HEK293 (cell line): ENCODE measurements at regions not wholly inside any gene's neighbourhood (a gene's known extent, or its start where the extent isn't known, plus 50 kb on each side); places are given as distances from the start of the nearest gene placed in this dataset.
"Not testable (repeated sequence)": the region's sequence is repeated elsewhere in the genome, so short reads cannot be mapped to it uniquely, and the experiment has no call there.

Experiments used
- CTCF ChIA-PET: fragments of 350-600 bp; formaldehyde crosslinking; extraction: SDS; loops from one replicate; lab custom pipeline; 2021; ENCODE audit warnings: antibody characterized with exemption; lab: Yijun Ruan, JAX
- POLR2A ChIA-PET: fragments of 300-600 bp; formaldehyde crosslinking; extraction: SDS; loops from one replicate; lab custom pipeline; 2020; ENCODE audit warnings: antibody characterized with exemption, inconsistent platforms; lab: Yijun Ruan, JAX
- H3K27ac ChIP-seq: fragments of 200-500 bp; sonication (Bioruptor generic); 2 replicates; pipeline ENCODE4 v1.5.1; 2014; ENCODE audit warnings: low read depth, low read length, control low read depth, inconsistent platforms; ENCODE audit errors: extremely low read depth
- H3K36me3 ChIP-seq, 2 experiments: fragments of 200-500 bp in 1 of 2; sonication (Bioruptor generic) in 1 of 2; 1 replicate in 1 of 2; 2 replicates in 1 of 2; pipeline ENCODE4 v1.5.1; 2014 to 2017; ENCODE audit warnings: inconsistent platforms in 2 of 2, low read length in 2 of 2; ENCODE audit not compliant: control insufficient read depth in 2 of 2, insufficient read depth in 1 of 2
- H3K4me1 ChIP-seq: fragments of 200-500 bp; sonication (Bioruptor generic); 2 replicates; pipeline ENCODE4 v1.5.1; 2014; ENCODE audit warnings: mild to moderate bottlenecking, low read length, inconsistent platforms; ENCODE audit not compliant: control insufficient read depth, insufficient read depth
- H3K4me3 ChIP-seq: 2 replicates; pipeline ENCODE4 v1.5.1; 2011; ENCODE audit warnings: low read depth, mild to moderate bottlenecking, control low read depth, low read length, moderate library complexity
- H3K9me3 ChIP-seq: fragments of 200-500 bp; sonication (Bioruptor generic); 2 replicates; pipeline ENCODE4 v1.5.1; 2014; ENCODE audit warnings: low read depth, low read length, inconsistent platforms; ENCODE audit not compliant: control insufficient read depth, insufficient read depth
- KLF17 ChIP-seq: fragments of 450-650 bp; formaldehyde crosslinking; IDR thresholded peaks from 2 replicates; pipeline ENCODE4 v1.5.1; 2016; ENCODE audit warnings: missing biosample characterization, missing genetic modification characterization
- ZNF146 ChIP-seq: fragments of 450-650 bp; formaldehyde crosslinking; IDR thresholded peaks from 2 replicates; pipeline ENCODE4 v1.5.1; 2016; ENCODE audit warnings: missing biosample characterization, missing genetic modification characterization
- ZNF280D ChIP-seq: fragments of 450-650 bp; formaldehyde crosslinking; IDR thresholded peaks from 2 replicates; pipeline ENCODE4 v1.5.1; 2016; ENCODE audit warnings: missing biosample characterization, missing genetic modification characterization
- ZNF354C ChIP-seq: fragments of 450-650 bp; formaldehyde crosslinking; IDR thresholded peaks from 2 replicates; pipeline ENCODE4 v1.5.1; 2016; ENCODE audit warnings: missing biosample characterization, missing genetic modification characterization, low read depth, borderline replicate concordance
- ZNF530 ChIP-seq: fragments of 450-650 bp; formaldehyde crosslinking; IDR thresholded peaks from 2 replicates; pipeline ENCODE4 v1.5.1; 2016; ENCODE audit warnings: low read depth, missing biosample characterization, missing genetic modification characterization
- ZNF600 ChIP-seq: fragments of 450-650 bp; formaldehyde crosslinking; IDR thresholded peaks from 2 replicates; pipeline ENCODE4 v1.5.1; 2016; ENCODE audit warnings: missing biosample characterization, missing genetic modification characterization
- ZNF626 ChIP-seq: fragments of 450-650 bp; sonication (Bioruptor Pico); formaldehyde crosslinking; IDR thresholded peaks from 2 replicates; pipeline ENCODE4 v1.5.1; 2018; ENCODE audit warnings: missing biosample characterization, missing genetic modification characterization, inconsistent platforms
- ZNF791 ChIP-seq: fragments of 450-650 bp; formaldehyde crosslinking; IDR thresholded peaks from 2 replicates; pipeline ENCODE4 v1.5.1; 2016; ENCODE audit warnings: missing biosample characterization, missing genetic modification characterization
- TF ChIP-seq, protein P1 (sequence below): fragments of 450-650 bp; formaldehyde crosslinking; IDR thresholded peaks from 2 replicates; pipeline ENCODE4 v1.5.1; 2016; ENCODE audit warnings: missing biosample characterization, missing genetic modification characterization, borderline replicate concordance
- TF ChIP-seq, protein P2 (sequence below): fragments of 450-650 bp; formaldehyde crosslinking; IDR thresholded peaks from 2 replicates; pipeline ENCODE4 v1.5.1; 2016; ENCODE audit warnings: missing biosample characterization, missing genetic modification characterization
- TF ChIP-seq, protein P3 (sequence below): fragments of 450-650 bp; formaldehyde crosslinking; IDR thresholded peaks from 2 replicates; pipeline ENCODE4 v1.5.1; 2016; ENCODE audit warnings: missing biosample characterization, missing genetic modification characterization
- TF ChIP-seq, protein P4 (sequence below): fragments of 450-650 bp; formaldehyde crosslinking; conservative IDR thresholded peaks from 2 replicates; pipeline ENCODE4 v1.5.1; 2016; ENCODE audit warnings: low read depth, missing biosample characterization, missing genetic modification characterization

- TF ChIP-seq, protein P1, sequence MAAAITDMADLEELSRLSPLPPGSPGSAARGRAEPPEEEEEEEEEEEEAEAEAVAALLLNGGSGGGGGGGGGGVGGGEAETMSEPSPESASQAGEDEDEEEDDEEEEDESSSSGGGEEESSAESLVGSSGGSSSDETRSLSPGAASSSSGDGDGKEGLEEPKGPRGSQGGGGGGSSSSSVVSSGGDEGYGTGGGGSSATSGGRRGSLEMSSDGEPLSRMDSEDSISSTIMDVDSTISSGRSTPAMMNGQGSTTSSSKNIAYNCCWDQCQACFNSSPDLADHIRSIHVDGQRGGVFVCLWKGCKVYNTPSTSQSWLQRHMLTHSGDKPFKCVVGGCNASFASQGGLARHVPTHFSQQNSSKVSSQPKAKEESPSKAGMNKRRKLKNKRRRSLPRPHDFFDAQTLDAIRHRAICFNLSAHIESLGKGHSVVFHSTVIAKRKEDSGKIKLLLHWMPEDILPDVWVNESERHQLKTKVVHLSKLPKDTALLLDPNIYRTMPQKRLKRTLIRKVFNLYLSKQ (tag by site-specific recombination) = no peak
- TF ChIP-seq, protein P2, sequence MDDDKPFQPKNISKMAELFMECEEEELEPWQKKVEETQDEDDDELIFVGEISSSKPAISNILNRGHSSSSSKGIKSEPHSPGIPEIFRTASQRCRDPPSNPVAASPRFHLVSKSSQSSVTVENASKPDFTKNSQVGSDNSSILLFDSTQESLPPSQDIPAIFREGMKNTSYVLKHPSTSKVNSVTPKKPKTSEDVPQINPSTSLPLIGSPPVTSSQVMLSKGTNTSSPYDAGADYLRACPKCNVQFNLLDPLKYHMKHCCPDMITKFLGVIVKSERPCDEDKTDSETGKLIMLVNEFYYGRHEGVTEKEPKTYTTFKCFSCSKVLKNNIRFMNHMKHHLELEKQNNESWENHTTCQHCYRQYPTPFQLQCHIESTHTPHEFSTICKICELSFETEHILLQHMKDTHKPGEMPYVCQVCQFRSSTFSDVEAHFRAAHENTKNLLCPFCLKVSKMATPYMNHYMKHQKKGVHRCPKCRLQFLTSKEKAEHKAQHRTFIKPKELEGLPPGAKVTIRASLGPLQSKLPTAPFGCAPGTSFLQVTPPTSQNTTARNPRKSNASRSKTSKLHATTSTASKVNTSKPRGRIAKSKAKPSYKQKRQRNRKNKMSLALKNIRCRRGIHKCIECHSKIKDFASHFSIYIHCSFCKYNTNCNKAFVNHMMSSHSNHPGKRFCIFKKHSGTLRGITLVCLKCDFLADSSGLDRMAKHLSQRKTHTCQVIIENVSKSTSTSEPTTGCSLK (tag by site-specific recombination) = no peak
Measured at GRCh38 chr5:99349787-99350186, 421.0 kb upstream of the CHD1 start (continued).

DNA sequence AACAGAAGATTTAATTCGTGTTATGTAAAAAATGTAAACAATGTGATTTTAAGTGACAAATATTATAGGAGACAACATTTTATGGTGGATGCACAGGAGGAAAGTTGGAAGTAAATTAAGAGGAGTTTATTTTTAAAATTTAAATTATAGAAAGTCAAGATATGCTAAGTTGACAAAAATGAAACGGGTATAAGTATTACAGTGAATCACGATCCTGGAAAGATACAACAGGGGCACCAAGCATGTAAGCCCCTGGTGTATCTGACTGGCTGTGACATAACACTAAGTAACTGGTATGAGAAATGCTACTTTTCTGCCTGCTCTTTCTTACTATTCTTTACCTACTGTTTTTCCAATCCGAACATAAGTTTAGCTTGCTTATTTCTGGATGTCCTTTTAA, 419.8 kb upstream of the CHD1 start:
- POLR2A ChIA-PET = no interaction called here
- no peaks in the 10 kb centered on the region for H3K9me3 ChIP-seq
- CTCF ChIA-PET = no interaction called here
- H3K4me1 ChIP-seq = no peaks in the 10 kb centered on the region
- no peak overlapping the region for H3K4me3 ChIP-seq
- TF ChIP-seq ZNF354C (tag by site-specific recombination) (no peak), ZNF791 (tag by site-specific recombination) (no peak), ZNF600 (tag by site-specific recombination) (no peak)
- TF ChIP-seq, protein P3, sequence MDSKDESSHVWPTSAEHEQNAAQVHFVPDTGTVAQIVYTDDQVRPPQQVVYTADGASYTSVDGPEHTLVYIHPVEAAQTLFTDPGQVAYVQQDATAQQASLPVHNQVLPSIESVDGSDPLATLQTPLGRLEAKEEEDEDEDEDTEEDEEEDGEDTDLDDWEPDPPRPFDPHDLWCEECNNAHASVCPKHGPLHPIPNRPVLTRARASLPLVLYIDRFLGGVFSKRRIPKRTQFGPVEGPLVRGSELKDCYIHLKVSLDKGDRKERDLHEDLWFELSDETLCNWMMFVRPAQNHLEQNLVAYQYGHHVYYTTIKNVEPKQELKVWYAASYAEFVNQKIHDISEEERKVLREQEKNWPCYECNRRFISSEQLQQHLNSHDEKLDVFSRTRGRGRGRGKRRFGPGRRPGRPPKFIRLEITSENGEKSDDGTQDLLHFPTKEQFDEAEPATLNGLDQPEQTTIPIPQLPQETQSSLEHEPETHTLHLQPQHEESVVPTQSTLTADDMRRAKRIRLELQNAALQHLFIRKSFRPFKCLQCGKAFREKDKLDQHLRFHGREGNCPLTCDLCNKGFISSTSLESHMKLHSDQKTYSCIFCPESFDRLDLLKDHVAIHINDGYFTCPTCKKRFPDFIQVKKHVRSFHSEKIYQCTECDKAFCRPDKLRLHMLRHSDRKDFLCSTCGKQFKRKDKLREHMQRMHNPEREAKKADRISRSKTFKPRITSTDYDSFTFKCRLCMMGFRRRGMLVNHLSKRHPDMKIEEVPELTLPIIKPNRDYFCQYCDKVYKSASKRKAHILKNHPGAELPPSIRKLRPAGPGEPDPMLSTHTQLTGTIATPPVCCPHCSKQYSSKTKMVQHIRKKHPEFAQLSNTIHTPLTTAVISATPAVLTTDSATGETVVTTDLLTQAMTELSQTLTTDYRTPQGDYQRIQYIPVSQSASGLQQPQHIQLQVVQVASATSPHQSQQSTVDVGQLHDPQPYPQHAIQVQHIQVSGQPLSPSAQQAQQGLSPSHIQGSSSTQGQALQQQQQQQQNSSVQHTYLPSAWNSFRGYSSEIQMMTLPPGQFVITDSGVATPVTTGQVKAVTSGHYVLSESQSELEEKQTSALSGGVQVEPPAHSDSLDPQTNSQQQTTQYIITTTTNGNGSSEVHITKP (tag by site-specific recombination) = no peak
- no peaks in the 10 kb centered on the region for H3K36me3 ChIP-seq
- no peak overlapping the region for H3K27ac ChIP-seq

- H3K27ac ChIP-seq, CTCF ChIA-PET, H3K4me3 ChIP-seq, H3K36me3 ChIP-seq, H3K4me1 ChIP-seq, H3K9me3 ChIP-seq, POLR2A ChIA-PET: not testable (repeated sequence)
- peak; percentile 62; the same call in 1 of the 2 replicates for TF ChIP-seq ZNF280D (tag by site-specific recombination)
- peak; percentile 88 for TF ChIP-seq ZNF146 (tag by site-specific recombination)
Measured at GRCh38 chr5:99339758-99340157, 411.0 kb upstream of the CHD1 start.

DNA sequence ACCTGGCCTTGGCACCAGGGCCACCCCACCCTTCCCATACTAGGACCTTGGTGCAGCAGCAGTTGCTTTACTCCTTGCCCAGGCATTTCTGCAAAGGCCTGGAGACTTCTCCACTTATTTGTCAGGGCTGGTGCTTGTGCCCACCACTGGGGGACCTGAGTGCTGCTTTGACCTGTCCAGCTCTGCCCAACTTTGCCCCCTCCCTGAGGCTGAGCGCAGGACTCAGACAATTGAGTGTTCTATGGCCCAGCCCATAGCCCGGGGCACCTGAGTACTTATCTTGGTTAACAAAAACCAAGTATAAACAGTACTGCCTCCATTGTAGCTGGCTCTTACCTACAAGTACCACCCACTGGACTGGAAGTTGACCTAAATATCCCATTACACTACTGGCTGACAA, 406.1 kb upstream of the CHD1 start:
- no peak overlapping the region for H3K4me3 ChIP-seq
- ChIA-PET POLR2A (no interaction called here), CTCF (no interaction called here)
- no peaks in the 10 kb centered on the region for H3K9me3 ChIP-seq
- H3K27ac ChIP-seq = no peak overlapping the region
- no peaks in the 10 kb centered on the region for H3K36me3 ChIP-seq
- no peaks in the 10 kb centered on the region for H3K4me1 ChIP-seq
- TF ChIP-seq, protein P4, sequence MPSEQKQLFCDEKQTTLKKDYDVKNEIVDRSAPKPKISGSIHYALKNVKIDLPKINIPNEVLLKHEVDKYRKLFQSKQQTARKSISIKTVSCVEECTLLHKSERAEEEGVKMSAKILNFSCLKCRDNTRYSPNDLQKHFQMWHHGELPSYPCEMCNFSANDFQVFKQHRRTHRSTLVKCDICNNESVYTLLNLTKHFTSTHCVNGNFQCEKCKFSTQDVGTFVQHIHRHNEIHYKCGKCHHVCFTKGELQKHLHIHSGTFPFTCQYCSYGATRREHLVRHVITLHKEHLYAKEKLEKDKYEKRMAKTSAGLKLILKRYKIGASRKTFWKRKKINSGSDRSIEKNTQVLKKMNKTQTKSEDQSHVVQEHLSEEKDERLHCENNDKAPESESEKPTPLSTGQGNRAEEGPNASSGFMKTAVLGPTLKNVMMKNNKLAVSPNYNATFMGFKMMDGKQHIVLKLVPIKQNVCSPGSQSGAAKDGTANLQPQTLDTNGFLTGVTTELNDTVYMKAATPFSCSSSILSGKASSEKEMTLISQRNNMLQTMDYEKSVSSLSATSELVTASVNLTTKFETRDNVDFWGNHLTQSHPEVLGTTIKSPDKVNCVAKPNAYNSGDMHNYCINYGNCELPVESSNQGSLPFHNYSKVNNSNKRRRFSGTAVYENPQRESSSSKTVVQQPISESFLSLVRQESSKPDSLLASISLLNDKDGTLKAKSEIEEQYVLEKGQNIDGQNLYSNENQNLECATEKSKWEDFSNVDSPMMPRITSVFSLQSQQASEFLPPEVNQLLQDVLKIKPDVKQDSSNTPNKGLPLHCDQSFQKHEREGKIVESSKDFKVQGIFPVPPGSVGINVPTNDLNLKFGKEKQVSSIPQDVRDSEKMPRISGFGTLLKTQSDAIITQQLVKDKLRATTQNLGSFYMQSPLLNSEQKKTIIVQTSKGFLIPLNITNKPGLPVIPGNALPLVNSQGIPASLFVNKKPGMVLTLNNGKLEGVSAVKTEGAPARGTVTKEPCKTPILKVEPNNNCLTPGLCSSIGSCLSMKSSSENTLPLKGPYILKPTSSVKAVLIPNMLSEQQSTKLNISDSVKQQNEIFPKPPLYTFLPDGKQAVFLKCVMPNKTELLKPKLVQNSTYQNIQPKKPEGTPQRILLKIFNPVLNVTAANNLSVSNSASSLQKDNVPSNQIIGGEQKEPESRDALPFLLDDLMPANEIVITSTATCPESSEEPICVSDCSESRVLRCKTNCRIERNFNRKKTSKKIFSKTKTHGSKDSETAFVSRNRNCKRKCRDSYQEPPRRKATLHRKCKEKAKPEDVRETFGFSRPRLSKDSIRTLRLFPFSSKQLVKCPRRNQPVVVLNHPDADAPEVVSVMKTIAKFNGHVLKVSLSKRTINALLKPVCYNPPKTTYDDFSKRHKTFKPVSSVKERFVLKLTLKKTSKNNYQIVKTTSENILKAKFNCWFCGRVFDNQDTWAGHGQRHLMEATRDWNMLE (tag by site-specific recombination) = no peak
- no peak for TF ChIP-seq ZNF626 (tag by site-specific recombination)
- TF ChIP-seq KLF17 = no peak
- TF ChIP-seq ZNF530 (tag by site-specific recombination) = no peak
